ENCODE measurements at regions not wholly inside any gene's neighbourhood (a gene's known extent, or its start where the extent isn't known, plus 50 kb on each side); places are given as distances from the start of the nearest gene placed in this dataset.

- Mint-ChIP-seq H3K36me3 (no peaks in the 10 kb centered on the region), H3K9me3 (no peaks in the 10 kb centered on the region), H3K4me3 (no peak overlapping the region), H3K27ac (no peak overlapping the region), H3K4me1 (no peaks in the 10 kb centered on the region), H3K27me3 (ENCODE audit: low read depth in 3 of 3) (peaks cover 0 to 2% (median 2%) of the 10 kb centered on the region in 3 donors)
- Histone ChIP-seq H2AFZ (ENCODE audit: insufficient read depth, low read depth, low read length, poor library complexity, severe bottlenecking) (no peak overlapping the region), H3K27me3 (ENCODE audit: control insufficient read depth in 2 of 2, insufficient read depth in 2 of 2, low read length in 2 of 2) (no peaks in the 10 kb centered on the region), H4K20me1 (ENCODE audit: insufficient read depth, low read length) (no peaks in the 10 kb centered on the region), H3K4me3 (replicated peaks in 1 of 3; ENCODE audit: low read depth in 2 of 3, low read length in 3 of 3) (no peak overlapping the region), H3K79me2 (ENCODE audit: insufficient read depth, low read length) (no peaks in the 10 kb centered on the region), H3K4me1 (ENCODE audit: control insufficient read depth in 1 of 2, insufficient read depth in 2 of 2, low read length in 2 of 2) (no peaks in the 10 kb centered on the region), H3K9ac (ENCODE audit: insufficient read depth, low read length, poor library complexity, severe bottlenecking) (no peak overlapping the region), H3K27ac (ENCODE audit: low read depth in 1 of 2, low read length in 2 of 2) (no peak overlapping the region), H3K4me2 (replicated peaks; ENCODE audit: extremely low read depth, low read length, poor library complexity, severe bottlenecking) (no peak overlapping the region), H3K36me3 (replicated peaks in 1 of 2; ENCODE audit: control insufficient read depth in 1 of 2, insufficient read depth in 2 of 2, low read length in 2 of 2) (no peaks in the 10 kb centered on the region), H3K9me3 (replicated peaks in 1 of 2; ENCODE audit: control insufficient read depth in 1 of 2, insufficient read depth in 1 of 2, low read length in 2 of 2) (no peaks in the 10 kb centered on the region)
- WGBS (ENCODE audit: insufficient coverage) = no CpG with 5 or more reads among the region's 2 CpGs
- no peak for DNase-seq
- intact Hi-C loops (cut with micrococcal nuclease) = no loop called here
- no peak for TF ChIP-seq CTCF (IDR thresholded peaks at IDR 0.05)
Observed at GRCh38 chr18:67285583-67285982, 230.9 kb downstream of the DSEL start.

- no peaks in the 10 kb centered on the region for H3K9me3 ChIP-seq (replicated peaks in 1 of 2; ENCODE audit: control insufficient read depth in 1 of 2, insufficient read depth in 1 of 2, low read length in 2 of 2)
- H3K4me1 Mint-ChIP-seq = no peaks in the 10 kb centered on the region
- no peak overlapping the region for H3K4me2 ChIP-seq (replicated peaks; ENCODE audit: extremely low read depth, low read length, poor library complexity, severe bottlenecking)
- peaks cover 0 to 3% (median 2%) of the 10 kb centered on the region in 3 donors for H3K27me3 Mint-ChIP-seq (ENCODE audit: low read depth in 3 of 3)
- H3K4me1 ChIP-seq (ENCODE audit: control insufficient read depth in 1 of 2, insufficient read depth in 2 of 2, low read length in 2 of 2) = no peaks in the 10 kb centered on the region
- no peaks in the 10 kb centered on the region for H3K27me3 ChIP-seq (ENCODE audit: control insufficient read depth in 2 of 2, insufficient read depth in 2 of 2, low read length in 2 of 2)
- no peak for DNase-seq
- H3K36me3 Mint-ChIP-seq = no peaks in the 10 kb centered on the region
- no peak overlapping the region for H3K27ac ChIP-seq (ENCODE audit: low read depth in 1 of 2, low read length in 2 of 2)
- no peaks in the 10 kb centered on the region for H4K20me1 ChIP-seq (ENCODE audit: insufficient read depth, low read length)
- H3K79me2 ChIP-seq (ENCODE audit: insufficient read depth, low read length) = no peaks in the 10 kb centered on the region
- intact Hi-C loops (cut with micrococcal nuclease) = no loop called here
- H3K36me3 ChIP-seq (replicated peaks in 1 of 2; ENCODE audit: control insufficient read depth in 1 of 2, insufficient read depth in 2 of 2, low read length in 2 of 2) = no peaks in the 10 kb centered on the region
- no peak overlapping the region for H3K4me3 ChIP-seq (replicated peaks in 1 of 3; ENCODE audit: low read depth in 2 of 3, low read length in 3 of 3)
- H3K27ac Mint-ChIP-seq = no peak overlapping the region
- H3K4me3 Mint-ChIP-seq = no peak overlapping the region
- no peak for TF ChIP-seq CTCF (IDR thresholded peaks at IDR 0.05)
- H2AFZ ChIP-seq (ENCODE audit: insufficient read depth, low read depth, low read length, poor library complexity, severe bottlenecking) = no peak overlapping the region
- no peak overlapping the region for H3K9ac ChIP-seq (ENCODE audit: insufficient read depth, low read length, poor library complexity, severe bottlenecking)
- H3K9me3 Mint-ChIP-seq = no peaks in the 10 kb centered on the region
Observed at GRCh38 chr18:67282796-67283195, 233.7 kb downstream of the DSEL start.
